NCI-H345 (cell line): ENCODE measurements at regions not wholly inside any gene's neighbourhood (a gene's known extent, or its start where the extent isn't known, plus 50 kb on each side); places are given as distances from the start of the nearest gene placed in this dataset.

Source experiments
- DNase-seq: peaks from one replicate; lab custom pipeline; 2025; lab: John Stamatoyannopoulos, UW

- no peak for DNase-seq
These were observed 598.2 kb downstream of the PLPP3 start for GRCh38 chr1:55981010-55981650.

DNA sequence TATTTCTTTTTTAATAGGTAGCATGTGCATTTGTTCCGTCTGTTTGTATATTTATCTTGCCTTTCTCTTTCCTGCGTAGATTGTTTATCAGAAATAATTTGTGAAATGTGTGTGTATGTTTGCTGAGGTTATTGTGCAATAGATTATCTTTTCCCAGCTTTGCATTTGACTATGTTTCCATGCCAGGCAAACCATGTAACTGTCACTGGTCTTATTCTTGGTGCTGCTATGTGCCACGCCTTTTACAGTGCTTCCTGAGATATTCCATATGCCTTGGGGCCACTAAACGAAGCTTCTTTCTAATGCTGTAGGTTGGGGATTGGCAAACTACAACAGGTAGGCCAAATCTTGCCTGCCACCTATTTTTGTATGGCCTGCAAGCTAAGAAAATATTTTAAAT, 598.8 kb downstream of the PLPP3 start:
- no peak for DNase-seq

DNA sequence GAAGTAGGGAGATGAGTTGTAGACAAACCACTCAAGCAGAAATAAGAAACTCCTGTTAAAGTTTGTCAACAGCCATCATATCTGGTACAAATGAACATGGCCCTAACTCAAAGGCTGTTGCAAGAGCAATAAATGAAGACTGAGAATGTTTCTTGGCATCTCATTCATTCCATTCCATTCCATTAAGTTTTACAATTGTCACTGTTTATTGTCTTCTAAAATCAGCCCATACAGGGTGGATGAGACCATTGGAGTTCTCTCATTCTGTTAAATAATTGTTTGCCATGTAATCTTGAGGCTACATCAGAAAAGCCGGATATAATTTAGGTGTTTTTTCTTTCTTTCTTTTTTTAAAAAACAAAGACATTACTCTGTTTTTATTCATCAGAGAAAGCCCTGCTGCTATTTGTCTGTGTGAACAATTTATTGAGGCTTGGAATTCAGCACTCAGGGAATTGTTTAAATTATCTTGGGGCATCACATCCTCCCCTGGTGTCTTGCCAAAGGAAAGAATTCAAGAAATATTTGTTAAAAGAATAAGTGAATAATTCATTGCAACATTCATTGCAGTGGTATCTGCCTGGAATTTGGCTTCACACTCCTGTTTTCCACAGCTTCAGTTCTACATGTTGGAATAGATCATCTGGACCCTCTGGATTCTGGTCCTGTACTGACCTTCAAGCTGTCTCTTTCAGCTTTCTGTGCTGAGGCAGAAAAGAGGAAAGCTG, 604.5 kb downstream of the PLPP3 start:
- no peak for DNase-seq

DNA sequence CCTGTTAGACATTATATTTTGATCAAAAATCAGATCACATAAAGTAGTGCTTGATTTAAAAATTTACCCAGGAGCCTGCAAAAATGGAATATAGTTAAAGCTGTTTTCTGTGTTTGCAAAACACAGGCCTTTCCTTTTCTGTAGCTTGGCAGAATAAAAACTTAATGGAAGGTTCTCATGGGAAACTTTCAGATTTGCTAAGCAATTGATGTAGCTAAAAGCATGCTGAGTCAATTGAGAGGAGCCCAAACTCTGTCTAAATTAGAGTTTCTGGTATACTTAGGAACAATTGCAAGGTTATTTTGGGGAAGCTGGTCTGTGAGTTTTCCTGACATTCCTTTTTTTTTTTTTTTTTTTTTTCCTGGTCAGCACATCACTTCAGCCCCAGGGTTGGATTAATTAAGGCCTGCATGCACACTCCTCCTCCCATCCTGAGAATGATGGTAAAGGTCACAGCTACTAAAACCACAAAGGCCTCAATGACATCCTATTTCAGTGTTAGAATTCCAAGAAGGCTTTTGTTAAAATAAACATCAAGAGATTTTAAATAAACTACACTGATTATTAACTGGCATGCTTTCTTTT, 608.7 kb downstream of the PLPP3 start:
- no peak for DNase-seq

DNA sequence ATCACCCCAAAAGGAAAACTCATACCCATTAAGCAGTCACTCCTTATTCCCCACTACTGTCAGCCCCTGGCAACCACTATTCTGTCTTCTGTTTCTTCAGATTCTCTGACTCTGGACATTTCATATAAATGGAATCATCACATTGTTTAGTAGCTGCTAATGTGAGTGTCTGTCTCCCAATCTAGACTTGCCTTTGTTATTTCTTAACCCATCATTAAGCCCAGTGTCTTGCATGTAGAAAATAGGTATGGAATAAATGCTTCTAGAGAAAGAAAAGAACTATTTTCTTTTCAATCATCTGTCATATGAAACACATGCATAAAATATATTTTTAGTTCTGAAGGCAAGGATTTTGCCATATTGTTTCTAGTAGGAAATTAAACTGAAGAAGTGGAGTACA, 610.0 kb downstream of the PLPP3 start:
- DNase-seq, result no peak

DNA sequence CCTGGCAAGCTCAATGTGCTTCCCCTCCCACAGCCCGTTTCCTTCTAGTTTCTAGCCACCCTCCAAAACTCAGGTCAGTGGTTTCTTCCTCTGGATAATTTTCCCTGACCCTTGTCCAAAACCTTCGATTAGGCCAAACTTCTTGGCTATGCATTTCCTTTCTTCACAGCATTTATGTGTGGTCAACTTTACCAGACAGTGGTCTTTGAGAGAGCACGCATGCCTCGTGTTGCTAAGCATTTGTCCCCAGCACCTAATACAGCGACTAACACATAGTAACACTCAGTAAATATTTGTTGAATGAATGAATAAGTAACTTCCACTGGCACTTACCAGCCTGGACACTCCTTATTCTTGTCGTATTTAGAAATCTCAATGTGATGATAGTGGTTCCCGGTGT, 610.7 kb downstream of the PLPP3 start:
- no peak for DNase-seq

GRCh38 chr1:55965981-55966461, 613.3 kb downstream of the PLPP3 start:
- no peak for DNase-seq

- no peak for DNase-seq
These were observed 616.9 kb downstream of the PLPP3 start for GRCh38 chr1:55962472-55962871.

DNA sequence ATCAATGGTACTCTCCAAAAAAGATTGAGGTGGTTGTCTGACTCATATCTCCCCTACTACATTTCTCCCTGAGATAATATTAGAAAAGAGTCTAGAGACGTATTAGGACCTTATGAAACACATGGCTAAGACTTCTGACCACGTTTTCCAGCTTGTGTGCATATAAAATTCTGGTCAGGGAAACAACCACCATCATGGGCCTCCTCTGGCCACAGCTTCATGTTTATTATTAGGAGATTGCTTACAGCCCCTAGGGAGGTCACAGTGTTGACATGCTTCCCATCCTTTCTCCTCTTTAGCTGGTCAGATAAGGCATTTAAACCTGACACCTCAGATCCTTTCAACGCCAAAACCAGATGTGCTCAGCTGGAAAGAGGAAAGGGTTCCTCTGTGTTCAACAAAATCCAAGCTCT, 620.2 kb downstream of the PLPP3 start:
- DNase-seq, result no peak

DNA sequence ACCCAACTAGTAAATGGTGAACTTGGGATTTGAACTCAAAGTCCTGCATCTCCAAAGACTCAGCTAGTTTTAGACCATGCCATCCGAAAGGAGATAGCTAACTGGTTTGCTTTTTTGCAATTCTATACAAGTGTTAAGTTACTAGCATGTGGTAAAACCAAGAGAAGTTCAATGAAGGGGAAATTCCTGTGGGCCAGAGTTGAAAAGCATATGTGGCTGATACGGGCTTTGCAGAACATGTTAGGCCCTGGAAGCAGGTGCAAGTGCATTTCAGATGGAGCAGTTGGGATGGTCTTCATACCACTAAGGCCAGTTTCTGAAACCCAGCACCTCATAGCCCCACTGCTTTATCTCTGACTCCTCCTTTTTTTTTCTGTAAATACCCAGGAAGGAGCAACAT, 620.9 kb downstream of the PLPP3 start:
- DNase-seq, result no peak

DNA sequence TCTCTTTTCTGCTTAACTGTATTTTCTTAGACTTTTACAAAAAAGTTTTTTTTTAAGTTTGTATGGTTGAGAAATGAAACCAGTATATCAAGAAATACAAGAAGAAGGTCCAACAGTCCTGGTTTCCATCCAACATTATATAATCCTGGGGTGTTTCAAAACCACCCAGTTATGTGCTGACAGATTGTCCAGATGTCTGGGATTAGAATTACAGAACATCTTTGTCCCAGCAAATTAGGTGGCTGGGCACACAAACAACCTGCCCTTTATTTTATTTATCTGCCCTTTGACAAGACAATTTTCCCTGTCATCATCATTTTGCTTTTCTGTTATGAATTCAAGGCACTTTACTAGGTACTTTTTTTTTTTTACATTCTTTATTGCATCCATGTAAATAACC, 622.1 kb downstream of the PLPP3 start:
- no peak for DNase-seq

GRCh38 chr1:55955016-55955621, 624.2 kb downstream of the PLPP3 start:
- no peak for DNase-seq

GRCh38 chr1:55951291-55951690, 628.1 kb downstream of the PLPP3 start:
- DNase-seq, result no peak

DNA sequence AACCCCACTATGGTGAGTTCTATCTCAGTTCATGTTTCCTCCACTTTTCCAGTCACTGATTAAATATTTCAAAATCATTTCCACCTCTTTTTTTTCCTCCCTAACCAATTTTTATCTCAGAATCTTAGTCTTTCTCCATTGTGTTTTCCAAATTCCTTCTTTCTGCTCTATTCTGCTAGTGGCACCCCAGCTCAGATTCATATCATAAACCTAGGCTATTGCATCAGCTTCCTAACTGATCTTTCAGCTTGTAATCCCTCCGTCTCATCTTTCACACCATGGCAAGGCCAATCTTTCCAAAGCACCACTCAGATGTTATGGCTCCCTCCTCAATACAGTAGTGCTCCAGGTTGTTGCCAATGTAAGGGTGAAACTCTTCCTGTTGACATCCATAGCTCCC, 631.9 kb downstream of the PLPP3 start:
- no peak for DNase-seq

- no peak for DNase-seq
These were observed 635.5 kb downstream of the PLPP3 start for GRCh38 chr1:55943721-55944435.

DNA sequence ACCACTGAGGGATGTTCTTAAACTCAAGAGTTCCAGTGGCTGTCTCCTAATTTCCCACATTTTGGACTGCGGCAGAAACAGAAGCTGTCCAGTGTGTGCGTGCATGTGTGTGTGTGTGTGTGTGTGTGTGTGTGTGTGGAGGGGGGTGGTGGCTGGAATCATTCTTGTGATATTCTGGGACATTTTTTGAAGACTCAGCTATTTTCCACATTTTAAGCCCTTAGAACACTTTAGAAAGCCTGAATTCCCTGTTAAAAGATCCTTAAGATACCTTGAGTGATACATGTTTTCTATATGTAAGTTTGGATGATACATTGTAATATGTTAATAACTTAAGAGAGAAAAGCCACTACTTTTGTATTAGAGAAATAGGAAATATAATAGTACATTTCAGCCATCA, 636.4 kb downstream of the PLPP3 start:
- no peak for DNase-seq

DNA sequence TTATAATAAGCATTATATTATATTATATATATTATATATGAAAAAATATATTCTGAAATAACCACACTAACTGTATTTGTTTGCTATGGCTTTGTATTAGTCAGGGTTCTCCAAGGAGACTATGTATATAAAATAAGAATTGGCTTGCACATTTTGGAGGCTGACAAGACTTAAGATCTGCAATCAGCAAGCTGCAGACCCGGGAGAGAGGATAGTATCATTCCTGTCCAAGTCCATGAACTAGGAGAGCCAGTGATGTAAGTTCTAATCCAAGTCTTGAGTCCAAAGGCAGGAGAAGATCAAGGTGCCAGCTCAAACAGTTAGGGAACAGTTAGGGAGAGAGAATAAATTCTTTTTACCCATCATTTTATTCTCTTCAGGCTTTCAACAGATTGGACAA, 639.5 kb downstream of the PLPP3 start:
- DNase-seq, result no peak

DNA sequence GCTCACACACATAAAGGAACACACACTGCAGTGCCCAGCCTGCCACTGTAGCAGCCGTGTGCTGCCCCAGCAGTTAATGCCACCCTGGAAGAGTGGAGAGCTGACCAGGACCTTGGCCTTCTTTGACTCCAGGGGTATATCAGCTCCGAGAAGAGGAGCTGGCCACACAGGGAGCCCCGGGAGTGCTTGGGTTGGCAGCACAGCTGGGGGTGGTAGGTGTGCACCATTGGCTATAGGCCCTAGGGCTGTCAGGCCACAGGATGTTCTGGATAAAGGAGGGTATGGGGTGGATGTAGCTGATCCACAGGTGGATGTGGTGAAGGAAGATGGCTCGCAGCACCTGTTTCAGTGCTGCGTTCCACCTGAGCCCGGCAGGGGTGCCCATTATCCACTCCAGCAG, 640.5 kb downstream of the PLPP3 start:
- DNase-seq, result no peak

- peak; percentile 15 for DNase-seq
These were observed 641.0 kb downstream of the PLPP3 start for GRCh38 chr1:55938376-55938850.

GRCh38 chr1:55937840-55938375, 641.5 kb downstream of the PLPP3 start:
- no peak for DNase-seq

- DNase-seq, result no peak
These were observed 644.1 kb downstream of the PLPP3 start for GRCh38 chr1:55935236-55935635.

- DNase-seq, result no peak
These were observed 647.0 kb downstream of the PLPP3 start for GRCh38 chr1:55932402-55932801.
